Neural progenitor cell (in vitro differentiated cells): ENCODE measurements at regions not wholly inside any gene's neighbourhood (a gene's known extent, or its start where the extent isn't known, plus 50 kb on each side); places are given as distances from the start of the nearest gene placed in this dataset.
A peak's percentile ranks its signal among the peaks of the same experiment; 100 is the strongest.

Experiments
- DNase-seq: peaks from one replicate; pipeline ENCODE4 v3.0.0-alpha.2; 2016; ENCODE audit warnings: low spot score
- H2AFZ ChIP-seq: fragments of 200-600 bp; sonication (generic); replicated peaks from 2 replicates; pipeline ENCODE4 v1.6.1; 2016; ENCODE audit warnings: antibody characterized with exemption
- H3F3A ChIP-seq: fragments of 200-600 bp; sonication (generic); 2 replicates; pipeline ENCODE4 v1.6.1; 2016; ENCODE audit warnings: antibody characterized with exemption, low read depth
- H3K27ac ChIP-seq: fragments of 200-600 bp; sonication (generic); 2 replicates; pipeline ENCODE4 v1.5.1; 2016; ENCODE audit warnings: mild to moderate bottlenecking
- H3K27me3 ChIP-seq: fragments of 200-600 bp; sonication (generic); 2 replicates; pipeline ENCODE4 v1.6.1; 2016; ENCODE audit warnings: mild to moderate bottlenecking, moderate library complexity
- H3K36me3 ChIP-seq: fragments of 200-600 bp; sonication (generic); 2 replicates; pipeline ENCODE4 v1.5.1; 2016
- H3K4me1 ChIP-seq: fragments of 200-600 bp; sonication (generic); 2 replicates; pipeline ENCODE4 v1.6.1; 2016; ENCODE audit warnings: mixed run types
- H3K4me2 ChIP-seq: fragments of 200-600 bp; sonication (generic); 2 replicates; pipeline ENCODE4 v1.6.1; 2016
- H3K4me3 ChIP-seq: fragments of 200-600 bp; sonication (generic); 2 replicates; pipeline ENCODE4 v1.5.1; 2016
- H3K79me2 ChIP-seq: fragments of 200-600 bp; sonication (generic); 2 replicates; pipeline ENCODE4 v1.6.1; 2016; ENCODE audit warnings: low read depth
- H3K9ac ChIP-seq: fragments of 200-600 bp; sonication (generic); 2 replicates; pipeline ENCODE4 v1.6.1; 2016
- H3K9me3 ChIP-seq: fragments of 200-600 bp; sonication (generic); 2 replicates; pipeline ENCODE4 v1.5.1; 2016; ENCODE audit warnings: low read depth
- H4K20me1 ChIP-seq: fragments of 200-600 bp; sonication (generic); 2 replicates; pipeline ENCODE4 v1.6.1; 2016; ENCODE audit warnings: low read depth
- H3K27ac Mint-ChIP-seq: 3 replicates; pipeline ENCODE4 v1.8.0; 2021; ENCODE audit warnings: mixed read lengths
- H3K27me3 Mint-ChIP-seq: 2 replicates; pipeline ENCODE4 v1.8.0; 2022; ENCODE audit warnings: low read depth, mild to moderate bottlenecking, inconsistent platforms, moderate library complexity, mixed read lengths; ENCODE audit not compliant: insufficient read depth
- H3K36me3 Mint-ChIP-seq: 3 replicates; pipeline ENCODE4 v1.8.0; 2021; ENCODE audit warnings: mixed read lengths
- H3K4me1 Mint-ChIP-seq: 3 replicates; pipeline ENCODE4 v1.8.0; 2021; ENCODE audit warnings: mixed read lengths
- H3K4me3 Mint-ChIP-seq: 3 replicates; pipeline ENCODE4 v1.8.0; 2021; ENCODE audit warnings: mild to moderate bottlenecking, moderate library complexity, mixed read lengths
- H3K9me3 Mint-ChIP-seq: 3 replicates; pipeline ENCODE4 v1.8.0; 2020; ENCODE audit warnings: mixed read lengths
- CTCF ChIP-seq: fragments of 200-600 bp; sonication (generic); IDR thresholded peaks from 2 replicates; pipeline ENCODE4 v1.5.1; 2017; ENCODE audit warnings: antibody characterized with exemption, mild to moderate bottlenecking
- EZH2 ChIP-seq: fragments of 200-600 bp; sonication (generic); IDR thresholded peaks from 2 replicates; pipeline ENCODE4 v1.6.1; 2017; ENCODE audit warnings: antibody characterized with exemption, mild to moderate bottlenecking, moderate library complexity
- EZH2phosphoT487 ChIP-seq: fragments of 200-600 bp; sonication (generic); IDR thresholded peaks from 2 replicates; pipeline ENCODE4 v1.6.1; 2017; ENCODE audit warnings: antibody characterized with exemption

- H3K4me3 Mint-ChIP-seq, result no peak overlapping the region
- TF ChIP-seq EZH2 (no peak), EZH2phosphoT487 (peak; percentile 56)
- H3K27ac Mint-ChIP-seq, result no peak overlapping the region
- H3K27me3 Mint-ChIP-seq, result no peaks in the 10 kb centered on the region
- peaks cover 52% of the 10 kb centered on the region for H3K4me1 Mint-ChIP-seq
- Histone ChIP-seq H3K27me3 (no peaks in the 10 kb centered on the region), H3K36me3 (no peaks in the 10 kb centered on the region), H3F3A (no peaks in the 10 kb centered on the region), H3K4me2 (peak overlapping the region; percentile 32), H3K9ac (no peak overlapping the region), H2AFZ (no peak overlapping the region), H3K9me3 (no peaks in the 10 kb centered on the region), H3K4me3 (no peak overlapping the region), H3K79me2 (no peaks in the 10 kb centered on the region), H3K27ac (no peak overlapping the region), H3K4me1 (peaks cover 37% of the 10 kb centered on the region), H4K20me1 (no peaks in the 10 kb centered on the region)
- no peaks in the 10 kb centered on the region for H3K36me3 Mint-ChIP-seq
- no peaks in the 10 kb centered on the region for H3K9me3 Mint-ChIP-seq
- peak; percentile 60 for DNase-seq
Measured at GRCh38 chr15:47294765-47295259, 422.5 kb upstream of the SEMA6D start.

GRCh38 chr15:47296881-47297280, 420.4 kb upstream of the SEMA6D start:
- H3K36me3 Mint-ChIP-seq, result no peaks in the 10 kb centered on the region
- Histone ChIP-seq H3K36me3 (no peaks in the 10 kb centered on the region), H3K27ac (no peak overlapping the region), H3K79me2 (no peaks in the 10 kb centered on the region), H3K4me3 (no peak overlapping the region), H3K9me3 (no peaks in the 10 kb centered on the region), H3K27me3 (no peaks in the 10 kb centered on the region), H3K4me2 (no peak overlapping the region), H2AFZ (no peak overlapping the region), H3F3A (no peaks in the 10 kb centered on the region), H3K4me1 (peaks cover 43% of the 10 kb centered on the region), H3K9ac (no peak overlapping the region), H4K20me1 (no peaks in the 10 kb centered on the region)
- TF ChIP-seq EZH2 (no peak), CTCF (no peak), EZH2phosphoT487 (no peak)
- H3K27me3 Mint-ChIP-seq, result no peaks in the 10 kb centered on the region
- H3K4me1 Mint-ChIP-seq, result peaks cover 56% of the 10 kb centered on the region
- no peak overlapping the region for H3K27ac Mint-ChIP-seq
- no peak for DNase-seq
- H3K9me3 Mint-ChIP-seq, result no peaks in the 10 kb centered on the region
- H3K4me3 Mint-ChIP-seq, result no peak overlapping the region

GRCh38 chr15:47299846-47300434, 417.4 kb upstream of the SEMA6D start:
- H3K9me3 Mint-ChIP-seq, result no peaks in the 10 kb centered on the region
- H3K27ac Mint-ChIP-seq, result peak overlapping the region; percentile 73
- Histone ChIP-seq H3K79me2 (no peaks in the 10 kb centered on the region), H3K27me3 (no peaks in the 10 kb centered on the region), H3K27ac (no peak overlapping the region), H2AFZ (no peak overlapping the region), H4K20me1 (no peaks in the 10 kb centered on the region), H3K36me3 (no peaks in the 10 kb centered on the region), H3K9ac (no peak overlapping the region), H3K4me2 (peak overlapping the region; percentile 27), H3K9me3 (no peaks in the 10 kb centered on the region), H3K4me1 (peaks cover 32% of the 10 kb centered on the region), H3K4me3 (no peak overlapping the region), H3F3A (no peaks in the 10 kb centered on the region)
- peak; percentile 38 for DNase-seq
- TF ChIP-seq CTCF (no peak), EZH2phosphoT487 (no peak), EZH2 (no peak)
- peaks cover 36% of the 10 kb centered on the region for H3K4me1 Mint-ChIP-seq
- no peak overlapping the region for H3K4me3 Mint-ChIP-seq
- H3K27me3 Mint-ChIP-seq, result no peaks in the 10 kb centered on the region
- H3K36me3 Mint-ChIP-seq, result no peaks in the 10 kb centered on the region

GRCh38 chr15:47300596-47300995, 416.7 kb upstream of the SEMA6D start:
- Histone ChIP-seq H3K9me3 (no peaks in the 10 kb centered on the region), H3K36me3 (no peaks in the 10 kb centered on the region), H3F3A (no peaks in the 10 kb centered on the region), H3K4me3 (no peak overlapping the region), H3K27me3 (no peaks in the 10 kb centered on the region), H3K27ac (no peak overlapping the region), H4K20me1 (no peaks in the 10 kb centered on the region), H3K4me1 (peaks cover 26% of the 10 kb centered on the region), H3K79me2 (no peaks in the 10 kb centered on the region), H3K9ac (no peak overlapping the region), H3K4me2 (peak overlapping the region; percentile 27), H2AFZ (no peak overlapping the region)
- Mint-ChIP-seq H3K4me1 (peaks cover 30% of the 10 kb centered on the region), H3K27ac (no peak overlapping the region), H3K27me3 (no peaks in the 10 kb centered on the region), H3K9me3 (no peaks in the 10 kb centered on the region), H3K4me3 (no peak overlapping the region), H3K36me3 (no peaks in the 10 kb centered on the region)
- no peak for DNase-seq
- TF ChIP-seq CTCF (no peak), EZH2phosphoT487 (no peak), EZH2 (no peak)
